Spleen (tissue), 11 donors: ENCODE measurements at regions not wholly inside any gene's neighbourhood (a gene's known extent, or its start where the extent isn't known, plus 50 kb on each side); places are given as distances from the start of the nearest gene placed in this dataset.
A peak's percentile ranks its signal among the peaks of the same experiment; 100 is the strongest.

Experiments used
- DNase-seq: peaks from one replicate; pipeline ENCODE4 v3.0.0-alpha.2; 2020
- H3K27ac ChIP-seq, 8 donors: fragments of 200-600 bp; sonication (generic) in 7 of 8; 1 replicate in 4 of 8; 2 replicates in 4 of 8; pipeline versions ENCODE4 v1.5.0 to v1.8.0; 2016 to 2021; ENCODE audit warnings: inconsistent platforms in 4 of 8, mild to moderate bottlenecking in 4 of 8, moderate library complexity in 1 of 8
- H3K27me3 ChIP-seq, 7 donors: fragments of 200-600 bp; sonication (generic) in 6 of 7; replicated peaks in 1 of 7; 1 replicate in 4 of 7; 2 replicates in 3 of 7; pipeline versions ENCODE4 v1.5.0 to v1.8.0; 2016 to 2021; ENCODE audit warnings: inconsistent platforms in 3 of 7, mild to moderate bottlenecking in 1 of 7
- H3K36me3 ChIP-seq, 6 donors: fragments of 200-600 bp; sonication (generic) in 5 of 6; 1 replicate in 4 of 6; 2 replicates in 2 of 6; pipeline versions ENCODE4 v1.5.0 to v1.8.0; 2016 to 2021; ENCODE audit warnings: inconsistent platforms in 2 of 6
- H3K4me1 ChIP-seq, 6 donors: fragments of 200-600 bp; sonication (generic) in 5 of 6; 1 replicate in 3 of 6; 2 replicates in 3 of 6; pipeline versions ENCODE4 v1.5.0 to v1.8.0; 2016 to 2021; ENCODE audit warnings: inconsistent platforms in 3 of 6
- H3K4me3 ChIP-seq, 8 donors: fragments of 200-600 bp; sonication (generic) in 7 of 8; 1 replicate in 4 of 8; 2 replicates in 4 of 8; pipeline versions ENCODE4 v1.5.0 to v1.8.0; 2016 to 2021; ENCODE audit warnings: inconsistent platforms in 4 of 8, mild to moderate bottlenecking in 4 of 8, moderate library complexity in 2 of 8
- H3K9me3 ChIP-seq, 8 donors: fragments of 200-600 bp; sonication (generic) in 7 of 8; 1 replicate in 4 of 8; 2 replicates in 4 of 8; pipeline versions ENCODE4 v1.5.0 to v1.8.0; 2016 to 2021; ENCODE audit warnings: inconsistent platforms in 4 of 8
- POLR2A ChIP-seq, 3 donors: fragments of 450-650 bp; IDR thresholded peaks; one replicate each; pipeline ENCODE4 v1.5.1; 2017; ENCODE audit warnings: antibody characterized with exemption in 3 of 3, mild to moderate bottlenecking in 1 of 3
- POLR2AphosphoS5 ChIP-seq, 3 donors: sonication (generic); formaldehyde crosslinking; IDR thresholded peaks; one replicate each; pipeline ENCODE4 v1.5.1; 2017; ENCODE audit warnings: antibody characterized with exemption in 3 of 3
- WGBS, 5 donors: extraction: QIAGEN DNeasy Blood & Tissue Kit in 3 of 5; methylation state at CpG; one replicate each; pipeline versions ENCODE4 v1.1.5 to v1.1.7; 2013 to 2018; 5-methylcytosine and 5-hydroxymethylcytosine counted together
- intact Hi-C: fragments of 100-400 bp; cut with DNase I; formaldehyde crosslinking; loops from one replicate; pipeline ENCODE4 v1.15.0; 2023; ENCODE audit warnings: low total_unique reads
- TF ChIP-seq, protein P1 (sequence below), 11 experiments: fragments of 200-600 bp in 7 of 11; fragments of 450-650 bp in 4 of 11; sonication (generic) in 4 of 11; IDR thresholded peaks in 8 of 11; conservative IDR thresholded peaks in 3 of 11; 1 replicate in 7 of 11; 2 replicates in 4 of 11; pipeline versions ENCODE4 v1.4.0 to v1.8.0; 2016 to 2021; ENCODE audit warnings: antibody characterized with exemption in 11 of 11, inconsistent platforms in 4 of 11, mild to moderate bottlenecking in 1 of 11
- donor health status: healthy with polysubstance abuse.
- donor health status: DM: no; HTN: no; CAD: no; lungs with moderate emphysema.
- donor health status: DM: no; HTN: no; CAD: no.
- donor health status: Bipolar disorder and iron deficiency.
- donor health status: healthy.
- donor health status: DM: no; HTN: no; CAD: no.
- donor health status: DM: yes; HTN: yes; CAD: no.

DNA sequence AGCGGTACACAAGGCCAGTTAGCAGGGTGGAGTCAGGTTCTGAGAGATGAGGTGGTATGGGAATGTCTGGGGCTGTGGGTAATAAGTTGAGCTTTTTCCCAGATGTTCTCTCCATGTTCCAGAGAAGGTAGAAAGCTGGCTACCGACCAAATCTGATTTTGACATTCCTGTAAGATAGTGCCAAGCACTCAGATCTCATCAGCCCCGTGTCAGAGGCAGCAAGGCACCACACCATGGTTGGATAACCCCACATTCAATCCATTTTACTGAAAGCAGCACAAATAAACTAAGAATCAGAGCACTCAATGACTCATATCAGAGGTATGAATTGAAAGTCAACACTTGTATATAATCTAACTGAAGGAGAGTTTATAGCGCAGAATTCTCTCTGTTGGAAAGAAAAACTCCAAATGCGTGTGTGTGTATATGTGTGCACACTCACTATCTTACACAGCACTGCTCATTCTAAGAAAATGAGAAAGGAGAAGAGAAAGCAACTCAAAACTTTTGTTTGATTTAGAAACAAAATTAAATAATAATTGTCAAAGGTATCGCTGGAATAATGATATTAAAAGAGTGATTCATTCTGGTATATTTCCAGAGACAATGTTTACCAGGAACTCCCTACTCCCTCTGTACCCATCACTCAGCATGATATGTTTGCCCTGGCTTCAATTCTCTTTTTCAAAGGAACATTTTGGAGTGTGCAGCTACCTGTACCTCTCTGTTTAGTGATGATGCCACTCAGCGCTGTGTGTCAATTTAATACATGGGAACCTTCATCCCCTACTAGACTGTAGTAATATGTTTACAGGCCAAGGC lies 375.1 kb upstream of the ID2 start:
- H3K9me3 ChIP-seq, result no peaks in the 10 kb centered on the region
- DNase-seq, result no peak
- intact Hi-C loops, result no loop called here
- 76 to 87% (median 85%) methylated on average over 7 of the region's 7 CpGs for WGBS, 5 donors
- TF ChIP-seq POLR2A (IDR thresholded peaks at IDR 0.05) (no peak), POLR2AphosphoS5 (IDR thresholded peaks at IDR 0.05) (no peak)
- TF ChIP-seq, protein P1, sequence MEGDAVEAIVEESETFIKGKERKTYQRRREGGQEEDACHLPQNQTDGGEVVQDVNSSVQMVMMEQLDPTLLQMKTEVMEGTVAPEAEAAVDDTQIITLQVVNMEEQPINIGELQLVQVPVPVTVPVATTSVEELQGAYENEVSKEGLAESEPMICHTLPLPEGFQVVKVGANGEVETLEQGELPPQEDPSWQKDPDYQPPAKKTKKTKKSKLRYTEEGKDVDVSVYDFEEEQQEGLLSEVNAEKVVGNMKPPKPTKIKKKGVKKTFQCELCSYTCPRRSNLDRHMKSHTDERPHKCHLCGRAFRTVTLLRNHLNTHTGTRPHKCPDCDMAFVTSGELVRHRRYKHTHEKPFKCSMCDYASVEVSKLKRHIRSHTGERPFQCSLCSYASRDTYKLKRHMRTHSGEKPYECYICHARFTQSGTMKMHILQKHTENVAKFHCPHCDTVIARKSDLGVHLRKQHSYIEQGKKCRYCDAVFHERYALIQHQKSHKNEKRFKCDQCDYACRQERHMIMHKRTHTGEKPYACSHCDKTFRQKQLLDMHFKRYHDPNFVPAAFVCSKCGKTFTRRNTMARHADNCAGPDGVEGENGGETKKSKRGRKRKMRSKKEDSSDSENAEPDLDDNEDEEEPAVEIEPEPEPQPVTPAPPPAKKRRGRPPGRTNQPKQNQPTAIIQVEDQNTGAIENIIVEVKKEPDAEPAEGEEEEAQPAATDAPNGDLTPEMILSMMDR (IDR thresholded peaks at IDR 0.05 in 8 of 11, conservative IDR thresholded peaks at IDR 0.05 in 3 of 11), result no peak
- H3K4me1 ChIP-seq, result peaks cover 16 to 84% (median 67%) of the 10 kb centered on the region in 6 donors
- H3K4me3 ChIP-seq, result no peak overlapping the region
- H3K27ac ChIP-seq, result no peak overlapping the region
- H3K27me3 ChIP-seq, result peaks cover 0 to 59% (median 0%) of the 10 kb centered on the region in 7 donors
- no peaks in the 10 kb centered on the region for H3K36me3 ChIP-seq

DNA sequence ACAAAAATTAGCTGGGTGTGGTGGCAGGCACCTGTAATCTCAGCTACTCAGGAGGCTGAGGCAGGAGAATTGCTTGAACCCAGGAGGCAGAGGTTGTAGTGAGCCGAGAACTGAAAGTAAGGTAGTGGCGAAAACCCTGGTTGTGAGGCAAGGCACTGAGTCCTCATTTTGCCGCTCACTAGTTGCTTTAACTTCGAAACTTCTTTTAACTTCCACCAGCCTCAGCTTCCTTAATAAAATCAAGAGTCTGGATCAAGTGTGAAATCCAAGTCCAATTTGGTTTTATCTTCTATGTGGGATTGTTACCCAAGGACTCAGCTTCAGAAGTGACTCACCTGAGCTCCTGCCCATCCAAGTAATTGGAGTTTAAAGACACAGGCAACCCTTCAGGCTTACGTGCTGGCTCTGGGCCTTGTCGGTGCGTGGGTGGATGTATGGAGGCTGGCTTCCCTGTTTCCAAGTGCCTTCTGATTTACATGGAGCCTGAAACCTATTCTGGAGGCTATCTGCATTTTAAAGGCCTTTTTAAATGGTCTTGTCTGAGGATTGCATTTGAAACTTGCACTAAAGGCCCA lies 374.2 kb upstream of the ID2 start:
- TF ChIP-seq POLR2AphosphoS5 (IDR thresholded peaks at IDR 0.05) (no peak), POLR2A (IDR thresholded peaks at IDR 0.05) (no peak)
- TF ChIP-seq, protein P1 (IDR thresholded peaks at IDR 0.05 in 8 of 11, conservative IDR thresholded peaks at IDR 0.05 in 3 of 11), result no peak
- H3K27ac ChIP-seq, result no peak overlapping the region
- H3K27me3 ChIP-seq, result peaks cover 0 to 57% (median 0%) of the 10 kb centered on the region in 7 donors
- DNase-seq, result no peak
- no peaks in the 10 kb centered on the region for H3K36me3 ChIP-seq
- no peak overlapping the region for H3K4me3 ChIP-seq
- WGBS, 5 donors, result 77 to 95% (median 90%) methylated on average over 7 of the region's 7 CpGs
- intact Hi-C loops, result no loop called here
- H3K4me1 ChIP-seq, result peaks cover 9 to 84% (median 67%) of the 10 kb centered on the region in 6 donors
- H3K9me3 ChIP-seq, result no peaks in the 10 kb centered on the region

DNA sequence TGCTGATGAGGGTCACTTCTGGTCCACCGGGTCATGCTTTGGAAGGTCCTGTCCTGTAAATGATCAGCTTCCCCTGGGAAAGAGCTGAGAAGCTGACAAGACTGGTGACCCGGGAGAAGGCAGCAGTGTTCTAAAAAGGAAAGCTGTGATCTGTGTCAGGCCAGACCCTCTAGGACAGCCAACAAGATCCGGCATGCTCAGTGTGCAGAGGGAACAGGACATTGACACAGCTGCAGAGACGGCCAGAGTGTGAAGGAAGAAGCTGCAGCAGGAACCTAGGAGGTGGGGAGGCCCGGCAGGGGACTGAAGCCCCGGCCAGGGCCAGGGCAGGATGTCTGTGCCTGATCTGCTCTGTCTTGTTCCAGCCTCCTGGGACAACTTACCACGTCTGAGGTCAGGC lies 372.7 kb upstream of the ID2 start:
- no peak for DNase-seq
- H3K36me3 ChIP-seq, result no peaks in the 10 kb centered on the region
- H3K27ac ChIP-seq, result peak overlapping the region in 2 of 8 donors; percentile 11 to 16
- intact Hi-C loops, result no loop called here
- H3K27me3 ChIP-seq, result peaks cover 0 to 68% (median 0%) of the 10 kb centered on the region in 7 donors
- peaks cover 22 to 84% (median 67%) of the 10 kb centered on the region in 6 donors for H3K4me1 ChIP-seq
- 29 to 57% (median 37%) methylated on average over 5 to 7 of the region's 7 CpGs for WGBS, 5 donors
- no peaks in the 10 kb centered on the region for H3K9me3 ChIP-seq
- no peak overlapping the region for H3K4me3 ChIP-seq
- no peak for TF ChIP-seq POLR2A (IDR thresholded peaks at IDR 0.05)
- no peak for TF ChIP-seq POLR2AphosphoS5 (IDR thresholded peaks at IDR 0.05)
- TF ChIP-seq, protein P1 (IDR thresholded peaks at IDR 0.05 in 8 of 11, conservative IDR thresholded peaks at IDR 0.05 in 3 of 11), result no peak
